Natural killer cell (primary cell): ENCODE measurements at regions not wholly inside any gene's neighbourhood (a gene's known extent, or its start where the extent isn't known, plus 50 kb on each side); places are given as distances from the start of the nearest gene placed in this dataset.

Source experiments
- ATAC-seq, 3 donors: fragments of 150-1000 bp in 2 of 3; fragments of 200-7000 bp in 1 of 3; cut with Tn5 transposase; 1 replicate in 1 of 3; 2 replicates in 2 of 3; pipeline ENCODE4 v1.10.0; 2021; ENCODE audit warnings: mild to moderate bottlenecking in 2 of 3, moderate library complexity in 2 of 3
- DNase-seq, 2 donors: peaks; one replicate each; pipeline versions ENCODE4 v3.0.0 to v3.0.0-alpha.2; 2013 to 2021; ENCODE audit warnings: mixed read lengths in 1 of 2
- H3K27ac ChIP-seq: one replicate; pipeline ENCODE4 v1.5.1; 2013; ENCODE audit warnings: mild to moderate bottlenecking, low read length
- H3K27me3 ChIP-seq: one replicate; pipeline ENCODE4 v1.6.1; 2013; ENCODE audit warnings: low read length; ENCODE audit not compliant: control insufficient read depth, insufficient read depth
- H3K36me3 ChIP-seq: one replicate; pipeline ENCODE4 v1.6.1; 2013; ENCODE audit warnings: low read length; ENCODE audit not compliant: control insufficient read depth, insufficient read depth
- H3K4me1 ChIP-seq: one replicate; pipeline ENCODE4 v1.6.1; 2013; ENCODE audit warnings: low read length; ENCODE audit not compliant: control insufficient read depth, insufficient read depth
- H3K4me3 ChIP-seq: one replicate; pipeline ENCODE4 v1.5.1; 2013; ENCODE audit warnings: low read length
- H3K9me3 ChIP-seq: one replicate; pipeline ENCODE4 v1.6.1; 2013; ENCODE audit warnings: low read length; ENCODE audit not compliant: control insufficient read depth, insufficient read depth
- H3K27ac Mint-ChIP-seq, 2 donors: one replicate each; pipeline ENCODE4 v1.8.0; 2022; ENCODE audit warnings: mild to moderate bottlenecking in 2 of 2, mixed read lengths in 2 of 2, moderate library complexity in 1 of 2
- H3K27me3 Mint-ChIP-seq, 2 donors: one replicate each; pipeline ENCODE4 v1.8.0; 2022; ENCODE audit warnings: low read depth in 2 of 2, mixed read lengths in 2 of 2
- H3K36me3 Mint-ChIP-seq: one replicate; pipeline ENCODE4 v1.8.0; 2022; ENCODE audit warnings: mixed read lengths
- H3K4me1 Mint-ChIP-seq, 2 donors: one replicate each; pipeline ENCODE4 v1.8.0; 2022; ENCODE audit warnings: mixed read lengths in 2 of 2
- H3K4me3 Mint-ChIP-seq: one replicate; pipeline ENCODE4 v1.8.0; 2022; ENCODE audit warnings: mild to moderate bottlenecking, moderate library complexity, mixed read lengths
- H3K9me3 Mint-ChIP-seq, 2 donors: one replicate each; pipeline ENCODE4 v1.8.0; 2022; ENCODE audit warnings: mixed read lengths in 2 of 2
- CTCF ChIP-seq: fragments of 200-600 bp; IDR thresholded peaks from one replicate; pipeline ENCODE4 v1.8.0; 2022; ENCODE audit warnings: antibody characterized with exemption
- WGBS: methylation state at CpG from one replicate; pipeline ENCODE4 v1.1.7; 2013; ENCODE audit warnings: missing lambda C conversion rate; ENCODE audit not compliant: insufficient coverage; 5-methylcytosine and 5-hydroxymethylcytosine counted together
- intact Hi-C: fragments of 100-400 bp; cut with micrococcal nuclease; formaldehyde crosslinking; loops from one replicate; pipeline ENCODE4 v1.14.2; 2022

GRCh38 chr10:94232711-94233383, 129.9 kb downstream of the NOC3L start:
- WGBS: 89% methylated on average over 2 of the region's 2 CpGs
- TF ChIP-seq CTCF: no peak
- H3K9me3 ChIP-seq: peaks cover 2% of the 10 kb centered on the region
- no peak overlapping the region for H3K27ac ChIP-seq
- H3K4me1 ChIP-seq: no peaks in the 10 kb centered on the region
- ATAC-seq (no peak), DNase-seq (no peak)
- no peaks in the 10 kb centered on the region for H3K9me3 Mint-ChIP-seq
- no peaks in the 10 kb centered on the region for H3K36me3 Mint-ChIP-seq
- H3K27me3 Mint-ChIP-seq: peaks cover 4 to 14% of the 10 kb centered on the region in 2 donors
- no peak overlapping the region for H3K4me3 Mint-ChIP-seq
- no peaks in the 10 kb centered on the region for H3K36me3 ChIP-seq
- H3K4me3 ChIP-seq: no peak overlapping the region
- H3K27me3 ChIP-seq: no peaks in the 10 kb centered on the region
- intact Hi-C loops: loop anchor here (1.0 kb wide), 1 partner anchor 34 kb away; no protein-coding TSS in a partner anchor
- no peak overlapping the region for H3K27ac Mint-ChIP-seq
- no peaks in the 10 kb centered on the region for H3K4me1 Mint-ChIP-seq

- H3K4me3 ChIP-seq: no peak overlapping the region
- no peaks in the 10 kb centered on the region for H3K9me3 Mint-ChIP-seq
- H3K27ac Mint-ChIP-seq: no peak overlapping the region
- H3K36me3 ChIP-seq: no peaks in the 10 kb centered on the region
- intact Hi-C loops: no loop called here
- 90% methylated on average over 1 of the region's 1 CpG for WGBS
- no peaks in the 10 kb centered on the region for H3K27me3 ChIP-seq
- no peaks in the 10 kb centered on the region for H3K9me3 ChIP-seq
- H3K4me1 ChIP-seq: no peaks in the 10 kb centered on the region
- peaks cover 7 to 14% of the 10 kb centered on the region in 2 donors for H3K27me3 Mint-ChIP-seq
- no peak overlapping the region for H3K27ac ChIP-seq
- H3K4me1 Mint-ChIP-seq: no peaks in the 10 kb centered on the region
- no peak for ATAC-seq
- no peak for DNase-seq
- TF ChIP-seq CTCF: no peak
- no peak overlapping the region for H3K4me3 Mint-ChIP-seq
- no peaks in the 10 kb centered on the region for H3K36me3 Mint-ChIP-seq
Measured at GRCh38 chr10:94235461-94235860, 127.3 kb downstream of the NOC3L start.

GRCh38 chr10:94238006-94238617, 124.6 kb downstream of the NOC3L start:
- no peaks in the 10 kb centered on the region for H3K36me3 ChIP-seq
- no peaks in the 10 kb centered on the region for H3K9me3 Mint-ChIP-seq
- no peaks in the 10 kb centered on the region for H3K9me3 ChIP-seq
- TF ChIP-seq CTCF: no peak
- DNase-seq (no peak), ATAC-seq (no peak)
- H3K36me3 Mint-ChIP-seq: no peaks in the 10 kb centered on the region
- H3K4me3 ChIP-seq: no peak overlapping the region
- intact Hi-C loops: no loop called here
- H3K4me1 ChIP-seq: no peaks in the 10 kb centered on the region
- H3K27ac ChIP-seq: no peak overlapping the region
- H3K27ac Mint-ChIP-seq: no peak overlapping the region
- peaks cover 3 to 4% of the 10 kb centered on the region in 2 donors for H3K4me1 Mint-ChIP-seq
- H3K27me3 ChIP-seq: no peaks in the 10 kb centered on the region
- WGBS: 71% methylated on average over 4 of the region's 4 CpGs
- no peak overlapping the region for H3K4me3 Mint-ChIP-seq
- peaks cover 10 to 18% of the 10 kb centered on the region in 2 donors for H3K27me3 Mint-ChIP-seq
